Stomach (tissue), 4 donors: ENCODE measurements at regions not wholly inside any gene's neighbourhood (a gene's known extent, or its start where the extent isn't known, plus 50 kb on each side); places are given as distances from the start of the nearest gene placed in this dataset.

ENCODE experiments used
- EP300 ChIP-seq: sonication (generic); formaldehyde crosslinking; IDR thresholded peaks from one replicate; pipeline ENCODE4 v1.6.1; 2017; ENCODE audit warnings: antibody characterized with exemption
- POLR2A ChIP-seq, 4 donors: fragments of 450-650 bp; IDR thresholded peaks; one replicate each; pipeline ENCODE4 v1.6.1; 2016; ENCODE audit warnings: antibody characterized with exemption in 4 of 4, control low read depth in 2 of 4, mild to moderate bottlenecking in 1 of 4, moderate library complexity in 1 of 4
- POLR2AphosphoS5 ChIP-seq, 3 donors: sonication (generic); formaldehyde crosslinking; IDR thresholded peaks; one replicate each; pipeline ENCODE4 v1.6.1; 2016; ENCODE audit warnings: antibody characterized with exemption in 3 of 3
- TF ChIP-seq, protein P1 (sequence below), 7 experiments: fragments of 450-650 bp in 4 of 7; fragments of 200-600 bp in 3 of 7; sonication (generic) in 3 of 7; IDR thresholded peaks; one replicate each; pipeline ENCODE4 v1.5.1; 2016 to 2019; ENCODE audit warnings: antibody characterized with exemption in 7 of 7, control low read depth in 2 of 7, mild to moderate bottlenecking in 1 of 7

DNA sequence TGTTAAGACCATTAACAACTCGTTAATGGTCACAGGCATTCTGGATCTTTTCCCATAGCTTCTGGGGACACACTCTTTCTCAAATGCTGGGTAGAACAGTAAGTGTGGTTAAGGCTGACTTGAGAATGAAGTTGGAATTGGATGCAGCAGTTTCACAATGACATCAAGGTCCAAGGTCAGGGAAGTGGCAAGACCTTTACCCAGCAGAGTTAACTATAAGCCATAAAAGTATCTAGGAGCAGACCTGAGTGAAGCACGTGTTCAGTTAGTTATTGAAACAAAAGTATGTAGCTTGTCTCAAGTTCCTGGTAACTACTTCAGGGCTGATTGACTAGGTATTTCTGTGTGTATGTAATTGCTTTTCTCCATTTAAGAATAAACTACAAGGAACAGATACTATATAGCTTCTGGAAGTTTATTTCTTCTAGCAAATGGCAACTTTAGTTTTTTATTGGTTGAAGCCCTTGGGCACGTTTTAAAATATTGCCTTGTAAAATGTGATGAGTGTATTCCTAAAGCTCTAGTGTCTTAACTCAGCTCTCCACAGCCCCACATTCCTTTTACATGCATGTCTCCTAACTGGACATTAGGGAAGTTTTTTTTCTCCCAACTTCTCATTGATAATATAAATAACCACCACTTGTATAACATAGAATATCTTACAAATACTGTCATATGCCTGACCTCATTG, 479.0 kb upstream of the CITED2 start:
- no peak for TF ChIP-seq POLR2AphosphoS5 (IDR thresholded peaks at IDR 0.05)
- TF ChIP-seq, protein P1, sequence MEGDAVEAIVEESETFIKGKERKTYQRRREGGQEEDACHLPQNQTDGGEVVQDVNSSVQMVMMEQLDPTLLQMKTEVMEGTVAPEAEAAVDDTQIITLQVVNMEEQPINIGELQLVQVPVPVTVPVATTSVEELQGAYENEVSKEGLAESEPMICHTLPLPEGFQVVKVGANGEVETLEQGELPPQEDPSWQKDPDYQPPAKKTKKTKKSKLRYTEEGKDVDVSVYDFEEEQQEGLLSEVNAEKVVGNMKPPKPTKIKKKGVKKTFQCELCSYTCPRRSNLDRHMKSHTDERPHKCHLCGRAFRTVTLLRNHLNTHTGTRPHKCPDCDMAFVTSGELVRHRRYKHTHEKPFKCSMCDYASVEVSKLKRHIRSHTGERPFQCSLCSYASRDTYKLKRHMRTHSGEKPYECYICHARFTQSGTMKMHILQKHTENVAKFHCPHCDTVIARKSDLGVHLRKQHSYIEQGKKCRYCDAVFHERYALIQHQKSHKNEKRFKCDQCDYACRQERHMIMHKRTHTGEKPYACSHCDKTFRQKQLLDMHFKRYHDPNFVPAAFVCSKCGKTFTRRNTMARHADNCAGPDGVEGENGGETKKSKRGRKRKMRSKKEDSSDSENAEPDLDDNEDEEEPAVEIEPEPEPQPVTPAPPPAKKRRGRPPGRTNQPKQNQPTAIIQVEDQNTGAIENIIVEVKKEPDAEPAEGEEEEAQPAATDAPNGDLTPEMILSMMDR (IDR thresholded peaks at IDR 0.05) = no peak
- no peak for TF ChIP-seq POLR2A (IDR thresholded peaks at IDR 0.05)
- no peak for TF ChIP-seq EP300
